Common myeloid progenitor, CD34-positive (primary cell): ENCODE measurements at regions not wholly inside any gene's neighbourhood (a gene's known extent, or its start where the extent isn't known, plus 50 kb on each side); places are given as distances from the start of the nearest gene placed in this dataset.

Experiments used
- CTCF ChIA-PET: fragments of 350-600 bp; sonication (Branson Sonifier 250); formaldehyde crosslinking; loops from one replicate; lab custom pipeline; 2021; ENCODE audit warnings: antibody characterized with exemption; lab: Charles Lee
- POLR2A ChIA-PET: fragments of 350-600 bp; sonication (Branson Sonifier 250); formaldehyde crosslinking; loops from one replicate; lab custom pipeline; 2021; ENCODE audit warnings: antibody characterized with exemption; lab: Charles Lee
- DNase-seq, 3 donors: peaks; one replicate each; pipeline versions ENCODE4 v3.0.0 to v3.0.0-alpha.2; 2013
- H3K27ac ChIP-seq, 2 experiments: 1 replicate in 1 of 2; 2 replicates in 1 of 2; pipeline ENCODE4 v1.7.0; 2013; ENCODE audit warnings: inconsistent platforms in 2 of 2, low read length in 2 of 2, mild to moderate bottlenecking in 2 of 2, low read depth in 1 of 2, moderate library complexity in 1 of 2; ENCODE audit not compliant: severe bottlenecking in 2 of 2, insufficient read depth in 1 of 2, poor library complexity in 1 of 2
- H3K27me3 ChIP-seq, 5 experiments: replicated peaks in 2 of 5; 1 replicate in 3 of 5; 2 replicates in 2 of 5; pipeline versions ENCODE4 v1.6.1 to v1.7.0; 2013; ENCODE audit warnings: low read length in 4 of 5, mild to moderate bottlenecking in 2 of 5, moderate library complexity in 2 of 5, inconsistent platforms in 1 of 5; ENCODE audit not compliant: insufficient read depth in 5 of 5, control insufficient read depth in 4 of 5
- H3K36me3 ChIP-seq, 4 experiments: 1 replicate in 2 of 4; 2 replicates in 2 of 4; pipeline versions ENCODE4 v1.6.1 to v1.7.0; 2013; ENCODE audit warnings: low read length in 3 of 4, control low read depth in 1 of 4, mild to moderate bottlenecking in 1 of 4; ENCODE audit not compliant: control insufficient read depth in 4 of 4, insufficient read depth in 4 of 4
- H3K4me1 ChIP-seq, 4 experiments: 1 replicate in 3 of 4; 2 replicates in 1 of 4; pipeline versions ENCODE4 v1.6.1 to v1.7.1; 2013; ENCODE audit warnings: low read length in 3 of 4, mild to moderate bottlenecking in 3 of 4, control low read depth in 1 of 4, inconsistent platforms in 1 of 4, moderate library complexity in 1 of 4; ENCODE audit not compliant: control insufficient read depth in 4 of 4, insufficient read depth in 4 of 4; ENCODE audit errors: control extremely low read depth in 1 of 4
- H3K4me3 ChIP-seq, 7 experiments: 1 replicate in 4 of 7; 2 replicates in 3 of 7; pipeline versions ENCODE4 v1.5.1 to v1.7.0; 2013; ENCODE audit warnings: mild to moderate bottlenecking in 7 of 7, low read length in 6 of 7, moderate library complexity in 6 of 7, inconsistent platforms in 2 of 7, low read depth in 2 of 7, control low read depth in 1 of 7; ENCODE audit not compliant: insufficient read depth in 4 of 7, control insufficient read depth in 1 of 7; ENCODE audit errors: extremely low read depth in 1 of 7
- H3K9me3 ChIP-seq, 5 experiments: 1 replicate in 4 of 5; 2 replicates in 1 of 5; pipeline versions ENCODE4 v1.6.1 to v1.7.1; 2013; ENCODE audit warnings: low read length in 4 of 5, mild to moderate bottlenecking in 2 of 5, inconsistent platforms in 1 of 5, low read depth in 1 of 5, moderate library complexity in 1 of 5; ENCODE audit not compliant: control insufficient read depth in 4 of 5, insufficient read depth in 2 of 5; ENCODE audit errors: control extremely low read depth in 1 of 5
- WGBS: methylation state at CpG from one replicate; pipeline ENCODE4 v1.1.5; 2013; ENCODE audit not compliant: insufficient coverage; 5-methylcytosine and 5-hydroxymethylcytosine counted together

DNA sequence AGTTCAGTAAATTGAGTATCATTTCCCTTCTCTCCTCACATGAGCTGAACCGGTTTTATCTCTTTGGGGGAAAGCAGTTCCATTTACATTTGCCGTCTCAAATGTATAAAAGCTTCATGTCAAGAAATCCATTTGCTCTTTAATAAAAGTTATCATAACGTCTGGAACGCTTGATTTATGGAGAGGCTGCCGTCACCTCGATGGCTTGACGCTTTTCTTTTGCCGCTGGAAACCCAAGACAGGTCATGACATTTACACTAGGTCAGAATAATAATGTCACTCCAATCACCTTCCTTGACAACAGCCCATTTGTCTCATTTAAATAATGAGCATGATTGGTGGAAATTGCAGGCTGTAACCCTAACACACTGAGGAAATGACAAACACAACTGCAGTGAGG lies 443.4 kb downstream of the IRX1 start:
- CTCF ChIA-PET = no interaction called here
- Histone ChIP-seq H3K4me1 (no peaks in the 10 kb centered on the region), H3K4me3 (no peak overlapping the region), H3K36me3 (no peaks in the 10 kb centered on the region), H3K27ac (no peak overlapping the region), H3K9me3 (peaks cover 0 to 5% (median 2%) of the 10 kb centered on the region in 5 experiments), H3K27me3 (no peaks in the 10 kb centered on the region)
- no peak for DNase-seq
- POLR2A ChIA-PET = no interaction called here
- 95% methylated on average over 7 of the region's 8 CpGs for WGBS

DNA sequence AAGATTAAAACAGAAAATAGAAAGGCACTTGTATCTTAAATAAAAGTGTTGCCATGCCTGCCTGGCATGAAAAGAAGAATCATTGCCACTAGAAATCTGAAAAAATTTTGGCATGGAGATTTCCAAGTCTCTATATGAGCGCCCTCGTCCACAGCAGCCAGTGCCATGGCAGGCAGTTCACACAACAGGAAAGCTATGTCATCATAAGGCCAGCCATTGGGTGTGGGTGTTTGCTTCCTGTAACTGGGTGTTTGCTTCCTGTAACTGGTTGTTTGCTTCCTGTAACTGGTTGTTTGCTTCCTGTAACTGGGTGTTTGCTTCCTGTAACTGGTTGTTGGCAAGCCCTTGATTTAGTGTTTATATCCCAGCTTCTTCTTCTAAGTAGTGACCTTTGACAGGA lies 446.7 kb downstream of the IRX1 start:
- WGBS = 88% methylated on average over 1 of the region's 2 CpGs
- Histone ChIP-seq H3K9me3 (peaks cover 0 to 3% (median 0%) of the 10 kb centered on the region in 5 experiments), H3K27ac (no peak overlapping the region), H3K4me3 (no peak overlapping the region), H3K4me1 (no peaks in the 10 kb centered on the region), H3K27me3 (no peaks in the 10 kb centered on the region), H3K36me3 (no peaks in the 10 kb centered on the region)
- POLR2A ChIA-PET = no interaction called here
- CTCF ChIA-PET = no interaction called here
- peak in 1 of 3 donors; percentile 15 for DNase-seq

DNA sequence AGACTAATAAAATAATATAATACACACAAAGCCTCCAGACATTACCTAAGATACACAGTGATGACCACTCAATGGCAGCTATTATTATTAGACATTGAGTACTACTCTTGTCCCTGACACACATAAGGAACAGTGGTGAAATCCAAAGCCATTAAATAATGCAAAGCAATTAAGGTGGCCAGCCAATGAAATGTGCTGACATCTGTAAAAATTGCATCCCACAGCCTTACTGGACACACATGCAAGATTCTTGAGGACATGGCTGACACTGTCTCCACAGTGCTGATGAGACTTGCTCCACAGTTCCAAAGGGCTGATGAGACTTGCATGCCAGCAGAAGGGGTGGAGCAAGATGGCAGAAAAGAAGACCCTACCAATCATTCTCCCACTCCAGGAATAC lies 447.5 kb downstream of the IRX1 start:
- CTCF ChIA-PET = no interaction called here
- no peaks in the 10 kb centered on the region for H3K36me3 ChIP-seq

DNA sequence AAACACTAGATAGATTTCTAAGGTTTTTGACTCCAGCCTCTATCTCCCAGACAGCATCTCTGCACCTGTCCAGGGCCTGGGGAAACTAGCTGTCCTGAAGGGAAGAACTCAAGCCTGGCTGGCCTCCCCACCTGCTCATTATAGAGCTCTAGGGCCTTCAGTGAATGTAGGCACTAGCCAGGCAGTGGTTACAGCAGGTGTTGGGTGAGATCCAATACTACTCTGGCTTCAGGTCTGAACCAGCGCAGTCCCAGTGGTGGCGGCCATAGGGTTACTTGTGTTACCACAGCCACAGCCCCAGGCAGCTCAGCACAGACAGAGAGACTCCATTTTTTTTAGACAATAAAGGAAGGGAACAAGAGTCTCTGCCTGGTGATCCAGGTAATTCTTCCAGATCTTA lies 449.2 kb downstream of the IRX1 start:
- Histone ChIP-seq H3K4me1 (no peaks in the 10 kb centered on the region), H3K27me3 (no peaks in the 10 kb centered on the region), H3K4me3 (no peak overlapping the region), H3K9me3 (peaks cover 0 to 3% (median 0%) of the 10 kb centered on the region in 5 experiments), H3K27ac (no peak overlapping the region), H3K36me3 (no peaks in the 10 kb centered on the region)
- CTCF ChIA-PET = no interaction called here
- 100% methylated on average over 2 of the region's 2 CpGs for WGBS
- DNase-seq = no peak
- POLR2A ChIA-PET = no interaction called here

More for the DNA sequence above, 447.5 kb downstream of the IRX1 start:
- Histone ChIP-seq H3K9me3 (peaks cover 0 to 3% (median 0%) of the 10 kb centered on the region in 5 experiments), H3K27ac (no peak overlapping the region), H3K4me3 (no peak overlapping the region), H3K4me1 (no peaks in the 10 kb centered on the region), H3K27me3 (no peaks in the 10 kb centered on the region)
- no peak for DNase-seq
- POLR2A ChIA-PET = no interaction called here

DNA sequence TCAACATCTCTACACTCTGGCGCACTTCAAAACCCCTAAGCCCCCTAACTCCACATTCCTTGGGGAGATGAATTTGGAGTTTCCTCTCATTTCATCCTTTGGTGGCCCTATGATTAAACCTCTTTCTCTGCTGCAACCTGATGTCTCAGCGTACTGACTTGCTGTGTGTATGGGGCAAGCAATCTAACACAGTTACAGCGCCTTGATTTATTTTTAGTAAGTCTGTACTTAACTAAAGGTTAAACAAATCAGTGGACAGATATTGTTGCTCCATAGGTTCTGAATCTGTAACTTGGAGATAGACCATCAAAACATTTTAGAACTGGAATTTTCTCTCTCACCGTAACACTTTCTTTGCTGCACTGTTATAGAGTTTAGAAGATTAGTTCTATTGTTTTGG lies 452.8 kb downstream of the IRX1 start:
- no peaks in the 10 kb centered on the region for H3K36me3 ChIP-seq
- no peak overlapping the region for H3K27ac ChIP-seq
- whole genome bisulfite sequencing = 76% methylated on average over 2 of the region's 4 CpGs
- CTCF ChIA-PET = no interaction called here
- H3K9me3 ChIP-seq = peaks cover 0 to 2% (median 0%) of the 10 kb centered on the region in 5 experiments
- H3K4me3 ChIP-seq = no peak overlapping the region
- no peak for DNase-seq
- POLR2A ChIA-PET = no interaction called here
- no peaks in the 10 kb centered on the region for H3K4me1 ChIP-seq
- H3K27me3 ChIP-seq = no peaks in the 10 kb centered on the region

DNA sequence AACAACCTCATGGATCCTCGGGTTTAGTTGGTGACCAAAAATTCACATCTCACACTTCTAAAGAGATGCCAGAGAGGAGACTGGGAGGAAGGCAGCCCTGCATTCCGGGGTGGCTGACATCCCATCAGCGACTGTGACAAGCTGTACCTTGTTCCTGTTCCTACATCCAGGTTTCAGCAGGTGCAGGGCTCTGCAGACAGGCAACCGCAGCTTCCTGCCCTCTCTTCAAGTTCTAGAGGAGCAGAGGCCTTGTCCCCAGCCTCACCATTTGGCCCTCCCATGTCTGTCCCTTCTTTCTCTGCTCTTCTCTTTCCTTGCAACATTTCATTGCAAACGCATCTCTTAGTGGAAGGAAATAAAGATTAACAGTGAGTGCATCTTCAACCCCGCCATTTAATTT lies 454.6 kb downstream of the IRX1 start:
- WGBS = 86% methylated on average over 3 of the region's 6 CpGs
- ChIA-PET POLR2A (no interaction called here), CTCF (no interaction called here)
- DNase-seq = no peak
- Histone ChIP-seq H3K27me3 (no peaks in the 10 kb centered on the region), H3K4me3 (no peak overlapping the region), H3K9me3 (peaks cover 0 to 2% (median 0%) of the 10 kb centered on the region in 5 experiments), H3K27ac (no peak overlapping the region), H3K4me1 (no peaks in the 10 kb centered on the region), H3K36me3 (no peaks in the 10 kb centered on the region)

DNA sequence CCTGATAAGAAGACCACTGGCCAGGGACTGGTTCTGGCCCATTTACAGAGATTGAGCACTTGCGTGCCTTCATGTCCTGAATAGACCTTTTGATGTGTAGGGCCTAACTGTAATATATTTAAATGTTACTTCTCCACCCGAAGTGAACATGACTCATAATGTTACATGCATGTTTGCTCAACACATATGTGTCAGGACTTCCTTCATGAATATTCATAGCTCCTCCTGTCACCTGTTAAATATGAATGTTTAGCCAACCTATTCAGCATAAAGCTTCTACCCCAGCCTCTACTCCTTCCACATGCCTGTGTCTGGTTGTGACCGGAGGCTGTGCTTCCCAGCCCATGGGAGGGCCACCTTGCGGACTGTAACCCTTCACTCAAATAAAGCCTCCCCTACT lies 457.5 kb downstream of the IRX1 start:
- Histone ChIP-seq H3K4me1 (no peaks in the 10 kb centered on the region), H3K27ac (no peak overlapping the region), H3K27me3 (no peaks in the 10 kb centered on the region), H3K4me3 (no peak overlapping the region), H3K36me3 (no peaks in the 10 kb centered on the region), H3K9me3 (peaks cover 0 to 2% (median 0%) of the 10 kb centered on the region in 5 experiments)
- POLR2A ChIA-PET = no interaction called here
- WGBS = 100% methylated on average over 2 of the region's 4 CpGs
- DNase-seq = no peak
- CTCF ChIA-PET = no interaction called here
